Natural killer cell (primary cell): ENCODE measurements at regions not wholly inside any gene's neighbourhood (a gene's known extent, or its start where the extent isn't known, plus 50 kb on each side); places are given as distances from the start of the nearest gene placed in this dataset.

Experiments
- ATAC-seq, 3 donors: fragments of 150-1000 bp in 2 of 3; fragments of 200-7000 bp in 1 of 3; cut with Tn5 transposase; 1 replicate in 1 of 3; 2 replicates in 2 of 3; pipeline ENCODE4 v1.10.0; 2021; ENCODE audit warnings: mild to moderate bottlenecking in 2 of 3, moderate library complexity in 2 of 3
- DNase-seq, 2 donors: peaks; one replicate each; pipeline versions ENCODE4 v3.0.0 to v3.0.0-alpha.2; 2013 to 2021; ENCODE audit warnings: mixed read lengths in 1 of 2
- H3K27ac ChIP-seq: one replicate; pipeline ENCODE4 v1.5.1; 2013; ENCODE audit warnings: mild to moderate bottlenecking, low read length
- H3K27me3 ChIP-seq: one replicate; pipeline ENCODE4 v1.6.1; 2013; ENCODE audit warnings: low read length; ENCODE audit not compliant: control insufficient read depth, insufficient read depth
- H3K36me3 ChIP-seq: one replicate; pipeline ENCODE4 v1.6.1; 2013; ENCODE audit warnings: low read length; ENCODE audit not compliant: control insufficient read depth, insufficient read depth
- H3K4me1 ChIP-seq: one replicate; pipeline ENCODE4 v1.6.1; 2013; ENCODE audit warnings: low read length; ENCODE audit not compliant: control insufficient read depth, insufficient read depth
- H3K4me3 ChIP-seq: one replicate; pipeline ENCODE4 v1.5.1; 2013; ENCODE audit warnings: low read length
- H3K9me3 ChIP-seq: one replicate; pipeline ENCODE4 v1.6.1; 2013; ENCODE audit warnings: low read length; ENCODE audit not compliant: control insufficient read depth, insufficient read depth
- H3K27ac Mint-ChIP-seq, 2 donors: one replicate each; pipeline ENCODE4 v1.8.0; 2022; ENCODE audit warnings: mild to moderate bottlenecking in 2 of 2, mixed read lengths in 2 of 2, moderate library complexity in 1 of 2
- H3K27me3 Mint-ChIP-seq, 2 donors: one replicate each; pipeline ENCODE4 v1.8.0; 2022; ENCODE audit warnings: low read depth in 2 of 2, mixed read lengths in 2 of 2
- H3K36me3 Mint-ChIP-seq: one replicate; pipeline ENCODE4 v1.8.0; 2022; ENCODE audit warnings: mixed read lengths
- H3K4me1 Mint-ChIP-seq, 2 donors: one replicate each; pipeline ENCODE4 v1.8.0; 2022; ENCODE audit warnings: mixed read lengths in 2 of 2
- H3K4me3 Mint-ChIP-seq: one replicate; pipeline ENCODE4 v1.8.0; 2022; ENCODE audit warnings: mild to moderate bottlenecking, moderate library complexity, mixed read lengths
- H3K9me3 Mint-ChIP-seq, 2 donors: one replicate each; pipeline ENCODE4 v1.8.0; 2022; ENCODE audit warnings: mixed read lengths in 2 of 2
- CTCF ChIP-seq: fragments of 200-600 bp; IDR thresholded peaks from one replicate; pipeline ENCODE4 v1.8.0; 2022; ENCODE audit warnings: antibody characterized with exemption
- WGBS: methylation state at CpG from one replicate; pipeline ENCODE4 v1.1.7; 2013; ENCODE audit warnings: missing lambda C conversion rate; ENCODE audit not compliant: insufficient coverage; 5-methylcytosine and 5-hydroxymethylcytosine counted together
- intact Hi-C: fragments of 100-400 bp; cut with micrococcal nuclease; formaldehyde crosslinking; loops from one replicate; pipeline ENCODE4 v1.14.2; 2022

DNA sequence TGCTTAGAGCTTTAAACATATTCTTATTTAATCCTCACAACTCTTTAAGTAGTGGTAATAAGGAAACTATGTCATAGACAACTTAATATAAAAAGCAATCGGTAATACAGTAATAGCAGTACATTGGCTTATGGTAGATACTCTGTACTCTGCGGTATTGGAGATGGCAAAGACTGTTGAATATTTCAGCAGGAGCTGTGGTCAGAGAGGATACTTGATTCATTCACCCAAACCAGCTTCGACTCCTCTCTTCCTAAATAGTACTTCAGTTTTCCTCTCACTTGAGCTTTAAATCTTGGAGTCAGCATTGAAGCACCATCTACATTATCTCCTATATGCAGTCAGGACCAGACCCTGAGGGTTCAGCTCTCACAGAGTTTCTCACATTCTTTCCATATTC lies 169.3 kb downstream of the CYB561 start:
- H3K4me1 Mint-ChIP-seq: peaks cover 0 to 6% of the 10 kb centered on the region in 2 donors
- intact Hi-C loops: no loop called here
- Histone ChIP-seq H3K36me3 (no peaks in the 10 kb centered on the region), H3K27ac (no peak overlapping the region), H3K4me3 (no peak overlapping the region), H3K4me1 (no peaks in the 10 kb centered on the region), H3K9me3 (no peaks in the 10 kb centered on the region), H3K27me3 (no peaks in the 10 kb centered on the region)
- DNase-seq (no peak), ATAC-seq (no peak)
- no peak for TF ChIP-seq CTCF
- 97% methylated on average over 2 of the region's 3 CpGs for WGBS
- no peak overlapping the region for H3K27ac Mint-ChIP-seq
- no peak overlapping the region for H3K4me3 Mint-ChIP-seq
- no peaks in the 10 kb centered on the region for H3K9me3 Mint-ChIP-seq
- H3K27me3 Mint-ChIP-seq: no peaks in the 10 kb centered on the region
- no peaks in the 10 kb centered on the region for H3K36me3 Mint-ChIP-seq

- H3K27me3 Mint-ChIP-seq: no peaks in the 10 kb centered on the region
- peaks cover 0 to 6% of the 10 kb centered on the region in 2 donors for H3K4me1 Mint-ChIP-seq
- no peak overlapping the region for H3K27ac ChIP-seq
- no peaks in the 10 kb centered on the region for H3K27me3 ChIP-seq
- DNase-seq (no peak), ATAC-seq (no peak)
- no peak overlapping the region for H3K4me3 Mint-ChIP-seq
- 96% methylated on average over 3 of the region's 3 CpGs for WGBS
- TF ChIP-seq CTCF: no peak
- H3K4me3 ChIP-seq: no peak overlapping the region
- H3K36me3 ChIP-seq: no peaks in the 10 kb centered on the region
- intact Hi-C loops: no loop called here
- H3K36me3 Mint-ChIP-seq: no peaks in the 10 kb centered on the region
- H3K27ac Mint-ChIP-seq: no peak overlapping the region
- no peaks in the 10 kb centered on the region for H3K9me3 ChIP-seq
- no peaks in the 10 kb centered on the region for H3K4me1 ChIP-seq
- H3K9me3 Mint-ChIP-seq: no peaks in the 10 kb centered on the region
Measured at GRCh38 chr17:63277629-63278028, 168.5 kb downstream of the CYB561 start.

- no peak for ATAC-seq
- Mint-ChIP-seq H3K27ac (no peak overlapping the region), H3K4me3 (no peak overlapping the region), H3K27me3 (no peaks in the 10 kb centered on the region), H3K4me1 (peaks cover 0 to 6% of the 10 kb centered on the region in 2 donors), H3K36me3 (peaks cover 4% of the 10 kb centered on the region), H3K9me3 (peaks cover 1 to 2% of the 10 kb centered on the region in 2 donors)
- no peaks in the 10 kb centered on the region for H3K9me3 ChIP-seq
- H3K36me3 ChIP-seq: no peaks in the 10 kb centered on the region
- H3K27me3 ChIP-seq: no peaks in the 10 kb centered on the region
- DNase-seq: no peak
- no peaks in the 10 kb centered on the region for H3K4me1 ChIP-seq
- no peak overlapping the region for H3K27ac ChIP-seq
- no peak for TF ChIP-seq CTCF
- no peak overlapping the region for H3K4me3 ChIP-seq
- WGBS: 71% methylated on average over 2 of the region's 2 CpGs
- intact Hi-C loops: no loop called here
Measured at GRCh38 chr17:63278728-63279442, 167.2 kb downstream of the CYB561 start.
